Neural progenitor cell (in vitro differentiated cells): ENCODE measurements at regions not wholly inside any gene's neighbourhood (a gene's known extent, or its start where the extent isn't known, plus 50 kb on each side); places are given as distances from the start of the nearest gene placed in this dataset.

Source experiments
- DNase-seq: peaks from one replicate; pipeline ENCODE4 v3.0.0-alpha.2; 2016; ENCODE audit warnings: low spot score
- H2AFZ ChIP-seq: fragments of 200-600 bp; sonication (generic); replicated peaks from 2 replicates; pipeline ENCODE4 v1.6.1; 2016; ENCODE audit warnings: antibody characterized with exemption
- H3F3A ChIP-seq: fragments of 200-600 bp; sonication (generic); 2 replicates; pipeline ENCODE4 v1.6.1; 2016; ENCODE audit warnings: antibody characterized with exemption, low read depth
- H3K27ac ChIP-seq: fragments of 200-600 bp; sonication (generic); 2 replicates; pipeline ENCODE4 v1.5.1; 2016; ENCODE audit warnings: mild to moderate bottlenecking
- H3K27me3 ChIP-seq: fragments of 200-600 bp; sonication (generic); 2 replicates; pipeline ENCODE4 v1.6.1; 2016; ENCODE audit warnings: mild to moderate bottlenecking, moderate library complexity
- H3K36me3 ChIP-seq: fragments of 200-600 bp; sonication (generic); 2 replicates; pipeline ENCODE4 v1.5.1; 2016
- H3K4me1 ChIP-seq: fragments of 200-600 bp; sonication (generic); 2 replicates; pipeline ENCODE4 v1.6.1; 2016; ENCODE audit warnings: mixed run types
- H3K4me2 ChIP-seq: fragments of 200-600 bp; sonication (generic); 2 replicates; pipeline ENCODE4 v1.6.1; 2016
- H3K4me3 ChIP-seq: fragments of 200-600 bp; sonication (generic); 2 replicates; pipeline ENCODE4 v1.5.1; 2016
- H3K79me2 ChIP-seq: fragments of 200-600 bp; sonication (generic); 2 replicates; pipeline ENCODE4 v1.6.1; 2016; ENCODE audit warnings: low read depth
- H3K9ac ChIP-seq: fragments of 200-600 bp; sonication (generic); 2 replicates; pipeline ENCODE4 v1.6.1; 2016
- H3K9me3 ChIP-seq: fragments of 200-600 bp; sonication (generic); 2 replicates; pipeline ENCODE4 v1.5.1; 2016; ENCODE audit warnings: low read depth
- H4K20me1 ChIP-seq: fragments of 200-600 bp; sonication (generic); 2 replicates; pipeline ENCODE4 v1.6.1; 2016; ENCODE audit warnings: low read depth
- H3K27ac Mint-ChIP-seq: 3 replicates; pipeline ENCODE4 v1.8.0; 2021; ENCODE audit warnings: mixed read lengths
- H3K27me3 Mint-ChIP-seq: 2 replicates; pipeline ENCODE4 v1.8.0; 2022; ENCODE audit warnings: low read depth, mild to moderate bottlenecking, inconsistent platforms, moderate library complexity, mixed read lengths; ENCODE audit not compliant: insufficient read depth
- H3K36me3 Mint-ChIP-seq: 3 replicates; pipeline ENCODE4 v1.8.0; 2021; ENCODE audit warnings: mixed read lengths
- H3K4me1 Mint-ChIP-seq: 3 replicates; pipeline ENCODE4 v1.8.0; 2021; ENCODE audit warnings: mixed read lengths
- H3K4me3 Mint-ChIP-seq: 3 replicates; pipeline ENCODE4 v1.8.0; 2021; ENCODE audit warnings: mild to moderate bottlenecking, moderate library complexity, mixed read lengths
- H3K9me3 Mint-ChIP-seq: 3 replicates; pipeline ENCODE4 v1.8.0; 2020; ENCODE audit warnings: mixed read lengths
- CTCF ChIP-seq: fragments of 200-600 bp; sonication (generic); IDR thresholded peaks from 2 replicates; pipeline ENCODE4 v1.5.1; 2017; ENCODE audit warnings: antibody characterized with exemption, mild to moderate bottlenecking
- EZH2 ChIP-seq: fragments of 200-600 bp; sonication (generic); IDR thresholded peaks from 2 replicates; pipeline ENCODE4 v1.6.1; 2017; ENCODE audit warnings: antibody characterized with exemption, mild to moderate bottlenecking, moderate library complexity
- EZH2phosphoT487 ChIP-seq: fragments of 200-600 bp; sonication (generic); IDR thresholded peaks from 2 replicates; pipeline ENCODE4 v1.6.1; 2017; ENCODE audit warnings: antibody characterized with exemption

DNA sequence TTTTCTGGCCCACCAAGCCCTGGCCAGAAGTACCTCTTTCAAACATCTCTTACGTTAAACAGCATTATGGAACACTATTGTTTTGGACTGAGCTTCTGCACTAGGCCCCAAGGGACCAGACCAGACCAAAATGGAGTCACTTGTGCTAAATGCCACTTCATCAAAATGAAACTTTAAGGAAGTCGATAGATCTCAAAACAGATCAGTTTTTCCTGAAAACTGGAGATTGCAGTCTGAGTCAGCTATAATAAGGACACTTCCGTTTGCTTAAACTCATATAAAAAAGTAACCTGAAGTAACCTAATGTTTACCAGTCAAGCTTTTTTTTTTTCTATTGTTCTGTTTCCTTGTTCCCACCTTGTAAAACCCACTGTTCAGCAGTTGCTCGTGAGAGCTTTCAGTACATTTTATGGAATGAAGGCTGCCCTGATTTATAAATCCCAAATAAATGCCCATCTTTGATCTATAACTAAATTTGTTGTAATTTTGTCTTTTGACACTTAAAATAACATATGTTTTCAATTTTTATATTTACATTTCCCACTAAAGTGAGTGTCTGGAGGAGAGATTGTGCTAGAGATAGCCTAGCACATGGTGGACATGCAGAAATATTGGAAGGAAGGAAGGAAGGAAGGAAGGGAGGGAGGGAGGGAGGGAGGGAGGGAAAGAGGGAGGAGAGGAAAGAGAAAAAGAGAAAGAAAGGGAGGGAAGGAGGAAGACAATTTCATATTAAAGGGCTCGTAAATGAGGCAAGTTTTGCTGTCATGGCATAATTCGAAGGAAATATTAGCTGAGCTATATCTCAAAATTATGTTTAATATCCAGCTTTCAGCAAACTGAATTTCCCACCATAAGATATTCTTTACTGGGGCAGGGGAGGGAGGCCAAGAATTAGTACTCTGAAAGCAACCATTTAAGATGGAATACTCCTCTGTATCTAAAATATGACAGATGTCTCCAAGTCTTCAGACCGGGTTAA, 77.0 kb upstream of the CXADR start:
- H3K4me2 ChIP-seq, result peak overlapping the region; percentile 73

DNA sequence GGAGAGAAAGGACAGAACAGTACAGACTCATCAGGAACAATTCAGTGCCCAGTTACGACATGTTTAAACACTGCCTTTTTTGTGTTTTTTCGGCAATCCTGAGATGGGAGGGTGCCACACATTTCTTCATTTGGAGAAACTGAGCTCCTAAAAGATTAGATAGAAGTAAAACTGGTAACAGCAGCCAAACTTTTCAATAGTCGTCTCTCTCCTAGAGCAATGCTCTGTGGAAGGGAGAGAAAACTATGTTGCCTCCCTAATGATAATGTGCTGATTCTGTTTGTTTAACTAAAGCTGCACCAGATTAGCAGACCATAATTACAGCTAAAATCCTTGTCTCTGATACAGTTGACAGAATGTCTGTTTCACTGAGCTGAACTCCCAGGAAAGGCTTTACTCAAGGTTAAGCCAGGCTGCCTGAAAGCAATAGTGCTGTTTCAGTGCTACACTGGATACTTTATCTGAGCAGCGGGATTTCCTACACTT, 76.2 kb upstream of the CXADR start:
- H3K4me1 Mint-ChIP-seq, result peaks cover 65% of the 10 kb centered on the region
- H3K4me3 ChIP-seq, result no peak overlapping the region
- no peaks in the 10 kb centered on the region for H3K36me3 Mint-ChIP-seq
- H3K27me3 ChIP-seq, result no peaks in the 10 kb centered on the region
- no peaks in the 10 kb centered on the region for H3K36me3 ChIP-seq
- H3F3A ChIP-seq, result peaks cover 60% of the 10 kb centered on the region
- peak; percentile 51 for DNase-seq
- peaks cover 60% of the 10 kb centered on the region for H3K4me1 ChIP-seq
- H4K20me1 ChIP-seq, result no peaks in the 10 kb centered on the region
- H3K79me2 ChIP-seq, result no peaks in the 10 kb centered on the region
- H3K9me3 ChIP-seq, result no peaks in the 10 kb centered on the region
- no peak overlapping the region for H3K9ac ChIP-seq
- no peaks in the 10 kb centered on the region for H3K27me3 Mint-ChIP-seq
- H2AFZ ChIP-seq, result no peak overlapping the region
- peak overlapping the region; percentile 93 for H3K27ac ChIP-seq
- H3K27ac Mint-ChIP-seq, result peak overlapping the region; percentile 99
- peak overlapping the region; percentile 73 for H3K4me2 ChIP-seq
- H3K9me3 Mint-ChIP-seq, result peaks cover 3% of the 10 kb centered on the region
- H3K4me3 Mint-ChIP-seq, result no peak overlapping the region
- no peak for TF ChIP-seq CTCF
- TF ChIP-seq EZH2, result no peak
- no peak for TF ChIP-seq EZH2phosphoT487

More for the DNA sequence above, 77.0 kb upstream of the CXADR start:
- peaks cover 3% of the 10 kb centered on the region for H3K9me3 Mint-ChIP-seq
- TF ChIP-seq EZH2, result no peak
- peak overlapping the region; percentile 90 for H3K27ac Mint-ChIP-seq
- H3K27ac ChIP-seq, result peak overlapping the region; percentile 93
- no peak overlapping the region for H3K9ac ChIP-seq
- no peaks in the 10 kb centered on the region for H4K20me1 ChIP-seq
- peaks cover 59% of the 10 kb centered on the region for H3K4me1 Mint-ChIP-seq
- no peaks in the 10 kb centered on the region for H3K79me2 ChIP-seq
- H3K9me3 ChIP-seq, result no peaks in the 10 kb centered on the region
- no peaks in the 10 kb centered on the region for H3K36me3 Mint-ChIP-seq
- H3K27me3 Mint-ChIP-seq, result peaks cover 2% of the 10 kb centered on the region
- H2AFZ ChIP-seq, result no peak overlapping the region
- H3K4me1 ChIP-seq, result peaks cover 53% of the 10 kb centered on the region
- peak overlapping the region; percentile 16 for H3K4me3 Mint-ChIP-seq
- no peak overlapping the region for H3K4me3 ChIP-seq
- DNase-seq, result no peak
- no peaks in the 10 kb centered on the region for H3K36me3 ChIP-seq
- no peaks in the 10 kb centered on the region for H3K27me3 ChIP-seq
- H3F3A ChIP-seq, result peaks cover 52% of the 10 kb centered on the region

- H3K27me3 ChIP-seq, result no peaks in the 10 kb centered on the region
- Mint-ChIP-seq H3K4me3 (peak overlapping the region; percentile 72), H3K36me3 (peaks cover 2% of the 10 kb centered on the region), H3K9me3 (peaks cover 2% of the 10 kb centered on the region), H3K4me1 (peaks cover 76% of the 10 kb centered on the region), H3K27ac (peak overlapping the region; percentile 99), H3K27me3 (no peaks in the 10 kb centered on the region)
- H3K9ac ChIP-seq, result no peak overlapping the region
- H3F3A ChIP-seq, result peaks cover 72% of the 10 kb centered on the region
- H3K9me3 ChIP-seq, result no peaks in the 10 kb centered on the region
- H3K36me3 ChIP-seq, result no peaks in the 10 kb centered on the region
- peak overlapping the region; percentile 93 for H3K27ac ChIP-seq
- no peak overlapping the region for H2AFZ ChIP-seq
- peak; percentile 57 for TF ChIP-seq EZH2phosphoT487
- no peak for TF ChIP-seq CTCF
- peak; percentile 92 for DNase-seq
- H4K20me1 ChIP-seq, result no peaks in the 10 kb centered on the region
- H3K4me3 ChIP-seq, result peak overlapping the region; percentile 28
- H3K4me2 ChIP-seq, result peak overlapping the region; percentile 73
- peaks cover 75% of the 10 kb centered on the region for H3K4me1 ChIP-seq
- H3K79me2 ChIP-seq, result no peaks in the 10 kb centered on the region
Observed at GRCh38 chr21:17438635-17439034, 74.2 kb upstream of the CXADR start.

DNA sequence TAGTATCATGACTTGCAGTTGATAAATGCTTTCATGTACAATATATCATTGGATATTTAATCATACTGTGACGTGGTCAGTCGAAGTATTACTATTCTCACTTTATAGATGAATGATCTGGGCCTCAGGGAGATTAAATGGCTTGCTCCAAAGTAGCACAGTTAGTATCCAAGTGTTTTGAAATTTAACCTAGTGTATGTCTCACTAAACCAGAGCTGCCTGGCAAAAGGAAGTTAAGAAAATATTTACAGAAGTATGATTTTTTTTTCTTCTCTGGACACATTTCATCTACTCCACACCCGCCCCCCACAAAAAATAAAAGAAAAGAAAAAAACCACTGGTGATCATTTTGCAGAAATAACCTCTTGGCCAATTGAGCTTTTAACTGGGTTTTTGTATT, 71.9 kb upstream of the CXADR start:
- Histone ChIP-seq H3F3A (peaks cover 66% of the 10 kb centered on the region), H3K36me3 (no peaks in the 10 kb centered on the region), H3K27ac (peak overlapping the region; percentile 73), H2AFZ (no peak overlapping the region), H3K4me1 (peaks cover 69% of the 10 kb centered on the region), H3K9me3 (no peaks in the 10 kb centered on the region), H3K4me3 (no peak overlapping the region), H3K4me2 (peak overlapping the region; percentile 41), H4K20me1 (no peaks in the 10 kb centered on the region), H3K27me3 (no peaks in the 10 kb centered on the region), H3K9ac (no peak overlapping the region), H3K79me2 (no peaks in the 10 kb centered on the region)
- peaks cover 9% of the 10 kb centered on the region for H3K9me3 Mint-ChIP-seq
- peaks cover 69% of the 10 kb centered on the region for H3K4me1 Mint-ChIP-seq
- peaks cover 2% of the 10 kb centered on the region for H3K36me3 Mint-ChIP-seq
- TF ChIP-seq EZH2 (no peak), EZH2phosphoT487 (no peak), CTCF (no peak)
- H3K4me3 Mint-ChIP-seq, result no peak overlapping the region
- peak overlapping the region; percentile 82 for H3K27ac Mint-ChIP-seq
- H3K27me3 Mint-ChIP-seq, result peaks cover 7% of the 10 kb centered on the region
- DNase-seq, result no peak
